HG02798 (cell line): ENCODE measurements at regions not wholly inside any gene's neighbourhood (a gene's known extent, or its start where the extent isn't known, plus 50 kb on each side); places are given as distances from the start of the nearest gene placed in this dataset.

Experiments
- ATAC-seq: cut with Tn5 transposase; IDR thresholded peaks from one replicate; pipeline ENCODE4 v1.9.1; 2021; ENCODE audit warnings: mild to moderate bottlenecking; ENCODE audit not compliant: unreplicated experiment, poor library complexity

- no peak for ATAC-seq
Observed at GRCh38 chr14:76599559-76600287, 161.5 kb upstream of the VASH1 start.

- no peak for ATAC-seq
Observed at GRCh38 chr14:76603713-76604112, 157.6 kb upstream of the VASH1 start.

- ATAC-seq: no peak
Observed at GRCh38 chr14:76607510-76607909, 153.8 kb upstream of the VASH1 start.

- no peak for ATAC-seq
Observed at GRCh38 chr14:76612654-76613053, 148.6 kb upstream of the VASH1 start.

GRCh38 chr14:76613616-76614015, 147.7 kb upstream of the VASH1 start:
- no peak for ATAC-seq

GRCh38 chr14:76615331-76615730, 145.9 kb upstream of the VASH1 start:
- no peak for ATAC-seq

GRCh38 chr14:76617440-76617839, 143.8 kb upstream of the VASH1 start:
- no peak for ATAC-seq

- ATAC-seq: no peak
Observed at GRCh38 chr14:76636602-76637001, 124.7 kb upstream of the VASH1 start.

GRCh38 chr14:76638841-76639240, 122.4 kb upstream of the VASH1 start:
- no peak for ATAC-seq

GRCh38 chr14:76639606-76640229, 121.5 kb upstream of the VASH1 start:
- no peak for ATAC-seq

GRCh38 chr14:76640923-76641395, 120.3 kb upstream of the VASH1 start:
- no peak for ATAC-seq

GRCh38 chr14:76641541-76641940, 119.7 kb upstream of the VASH1 start:
- no peak for ATAC-seq

- ATAC-seq: no peak
Observed at GRCh38 chr14:76643887-76644286, 117.4 kb upstream of the VASH1 start.

GRCh38 chr14:76644855-76645518, 116.3 kb upstream of the VASH1 start:
- no peak for ATAC-seq

- peak; percentile 62 for ATAC-seq
Observed at GRCh38 chr14:76647697-76648298, 113.5 kb upstream of the VASH1 start.

- ATAC-seq: no peak
Observed at GRCh38 chr14:76651410-76652055, 109.7 kb upstream of the VASH1 start.

GRCh38 chr14:76653875-76654572, 107.2 kb upstream of the VASH1 start:
- ATAC-seq: no peak

GRCh38 chr14:76654573-76655108, 106.6 kb upstream of the VASH1 start:
- ATAC-seq: no peak

GRCh38 chr14:76655331-76655730, 105.9 kb upstream of the VASH1 start:
- no peak for ATAC-seq

- no peak for ATAC-seq
Observed at GRCh38 chr14:76656592-76656991, 104.7 kb upstream of the VASH1 start.
